WTC11 (cell line): ENCODE measurements at regions not wholly inside any gene's neighbourhood (a gene's known extent, or its start where the extent isn't known, plus 50 kb on each side); places are given as distances from the start of the nearest gene placed in this dataset.
A peak's percentile ranks its signal among the peaks of the same experiment; 100 is the strongest.

Source experiments
- ATAC-seq: fragments of 200-7000 bp; cut with Tn5 transposase; 2 replicates; pipeline ENCODE4 v1.10.0; 2021; ENCODE audit warnings: mild to moderate bottlenecking, moderate library complexity
- CTCF ChIA-PET: fragments of 300-600 bp; sonication (Branson Sonifier 250); formaldehyde crosslinking; loops from one replicate; lab custom pipeline; 2021; ENCODE audit warnings: antibody characterized with exemption; lab: Charles Lee
- POLR2A ChIA-PET: fragments of 350-600 bp; sonication (Branson Sonifier 250); formaldehyde crosslinking; loops from one replicate; lab custom pipeline; 2021; ENCODE audit warnings: antibody characterized with exemption; lab: Charles Lee
- DNase-seq: peaks from one replicate; pipeline ENCODE4 v3.0.0; 2021; ENCODE audit warnings: low spot score
- H3K27ac Mint-ChIP-seq: 2 replicates; pipeline ENCODE4 v1.8.0; 2021; ENCODE audit warnings: mixed read lengths
- H3K27me3 Mint-ChIP-seq: 2 replicates; pipeline ENCODE4 v1.8.0; 2021; ENCODE audit warnings: low read depth, mild to moderate bottlenecking, moderate library complexity, mixed read lengths
- H3K36me3 Mint-ChIP-seq: 2 replicates; pipeline ENCODE4 v1.8.0; 2021; ENCODE audit warnings: mixed read lengths
- H3K4me1 Mint-ChIP-seq: 2 replicates; pipeline ENCODE4 v1.8.0; 2022; ENCODE audit warnings: mixed read lengths
- H3K4me3 Mint-ChIP-seq: 2 replicates; pipeline ENCODE4 v1.8.0; 2021; ENCODE audit warnings: mild to moderate bottlenecking, moderate library complexity, mixed read lengths
- H3K9me3 Mint-ChIP-seq: 2 replicates; pipeline ENCODE4 v1.8.0; 2021; ENCODE audit warnings: mixed read lengths
- CREM ChIP-seq: sonication (generic); formaldehyde crosslinking; IDR thresholded peaks from 2 replicates; pipeline ENCODE4 v1.8.1; 2022; ENCODE audit warnings: mild to moderate bottlenecking, missing genetic modification reagents, moderate library complexity
- ESRRA ChIP-seq: sonication (generic); formaldehyde crosslinking; IDR thresholded peaks from 2 replicates; pipeline ENCODE4 v1.8.1; 2022; ENCODE audit warnings: mild to moderate bottlenecking, missing genetic modification reagents, borderline replicate concordance
- FOXP1 ChIP-seq: sonication (generic); formaldehyde crosslinking; IDR thresholded peaks from 2 replicates; pipeline ENCODE4 v1.8.0; 2022; ENCODE audit warnings: missing genetic modification reagents, mild to moderate bottlenecking, moderate library complexity, borderline replicate concordance
- GABPB1 ChIP-seq: sonication (generic); formaldehyde crosslinking; IDR thresholded peaks from 2 replicates; pipeline ENCODE4 v1.8.1; 2023; ENCODE audit warnings: mild to moderate bottlenecking, missing genetic modification reagents
- GTF2I ChIP-seq: fragments of 250-450 bp; sonication (Bioruptor Pico); conservative IDR thresholded peaks from 2 replicates; pipeline ENCODE4 v1.4.0; 2021; ENCODE audit warnings: mild to moderate bottlenecking
- IRF2 ChIP-seq: sonication (generic); formaldehyde crosslinking; IDR thresholded peaks from 2 replicates; pipeline ENCODE4 v1.8.0; 2022; ENCODE audit warnings: low read depth, missing genetic modification reagents, borderline replicate concordance
- JAZF1 ChIP-seq: fragments of 250-450 bp; sonication (Bioruptor Pico); IDR thresholded peaks from 2 replicates; pipeline ENCODE4 v1.9.0; 2021; ENCODE audit warnings: moderate library complexity, mild to moderate bottlenecking, inconsistent platforms
- MYBL2 ChIP-seq: sonication (generic); formaldehyde crosslinking; IDR thresholded peaks from 2 replicates; pipeline ENCODE4 v1.8.1; 2023; ENCODE audit warnings: mild to moderate bottlenecking, moderate library complexity, missing genetic modification reagents
- NFATC4 ChIP-seq: fragments of 250-450 bp; sonication (Bioruptor Pico); IDR thresholded peaks from 2 replicates; pipeline ENCODE4 v1.9.0; 2021; ENCODE audit warnings: mild to moderate bottlenecking
- RELA ChIP-seq: sonication (generic); formaldehyde crosslinking; IDR thresholded peaks from 2 replicates; pipeline ENCODE4 v1.8.1; 2022; ENCODE audit warnings: missing genetic modification reagents, mild to moderate bottlenecking, borderline replicate concordance
- SP1 ChIP-seq: sonication (generic); formaldehyde crosslinking; conservative IDR thresholded peaks from 2 replicates; pipeline ENCODE4 v1.8.1; 2022; ENCODE audit warnings: missing genetic modification reagents
- TEAD4 ChIP-seq: sonication (generic); formaldehyde crosslinking; IDR thresholded peaks from 2 replicates; pipeline ENCODE4 v1.8.0; 2022; ENCODE audit warnings: mild to moderate bottlenecking, missing genetic modification reagents
- ZNF317 ChIP-seq: sonication (generic); formaldehyde crosslinking; IDR thresholded peaks from 2 replicates; pipeline ENCODE4 v1.8.1; 2023; ENCODE audit warnings: low read depth, mild to moderate bottlenecking, moderate library complexity, missing genetic modification reagents, borderline replicate concordance
- ZNF396 ChIP-seq: fragments of 250-450 bp; sonication (Bioruptor Pico); IDR thresholded peaks from 2 replicates; pipeline ENCODE4 v1.8.0; 2021; ENCODE audit warnings: mild to moderate bottlenecking, moderate library complexity, borderline replicate concordance
- TF ChIP-seq, protein P1 (sequence below): sonication (generic); formaldehyde crosslinking; IDR thresholded peaks from 2 replicates; pipeline ENCODE4 v1.8.0; 2023; ENCODE audit warnings: missing genetic modification reagents
- TF ChIP-seq, protein P2 (sequence below): sonication (generic); formaldehyde crosslinking; IDR thresholded peaks from 2 replicates; pipeline ENCODE4 v1.8.1; 2022; ENCODE audit warnings: low read depth, missing genetic modification reagents, borderline replicate concordance
- TF ChIP-seq, protein P3 (sequence below): sonication (generic); formaldehyde crosslinking; IDR thresholded peaks from 2 replicates; pipeline ENCODE4 v1.8.1; 2023; ENCODE audit warnings: mild to moderate bottlenecking, missing genetic modification reagents, moderate library complexity
- TF ChIP-seq, protein P4 (sequence below): fragments of 200-600 bp; IDR thresholded peaks from 2 replicates; pipeline ENCODE4 v1.8.0; 2022; ENCODE audit warnings: antibody characterized with exemption
- TF ChIP-seq, protein P5 (sequence below): sonication (generic); formaldehyde crosslinking; IDR thresholded peaks from 2 replicates; pipeline ENCODE4 v1.8.1; 2023; ENCODE audit warnings: mild to moderate bottlenecking, missing genetic modification reagents
- TF ChIP-seq, protein P6 (sequence below): sonication (generic); formaldehyde crosslinking; IDR thresholded peaks from 2 replicates; pipeline ENCODE4 v1.8.1; 2023; ENCODE audit warnings: mild to moderate bottlenecking, moderate library complexity, missing genetic modification reagents
- TF ChIP-seq, protein P7 (sequence below): sonication (generic); formaldehyde crosslinking; IDR thresholded peaks from 2 replicates; pipeline ENCODE4 v1.8.0; 2023; ENCODE audit warnings: missing genetic modification reagents, mild to moderate bottlenecking, borderline replicate concordance

DNA sequence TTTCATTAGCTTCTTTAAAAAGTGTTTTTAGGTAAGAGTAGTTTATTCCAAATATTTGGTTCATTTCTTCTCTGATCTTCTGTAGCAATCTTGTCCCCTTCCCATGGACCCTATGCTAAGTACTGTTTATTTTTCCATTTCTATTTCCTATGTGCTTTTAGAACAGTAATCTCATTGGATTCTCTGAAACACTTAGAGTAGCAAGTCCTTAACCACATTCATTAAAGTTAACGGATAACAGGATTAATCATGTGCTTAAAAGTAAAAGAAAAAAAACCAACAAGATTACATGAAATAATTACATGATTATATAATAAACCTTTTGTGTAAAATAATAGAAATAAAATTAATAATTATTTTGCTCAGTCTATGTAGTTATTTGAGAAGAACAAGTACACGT, 929.7 kb downstream of the C4orf33 start (continued):
- no peak for TF ChIP-seq IRF2 (CRISPR knock-in tag)
- TF ChIP-seq, protein P1, sequence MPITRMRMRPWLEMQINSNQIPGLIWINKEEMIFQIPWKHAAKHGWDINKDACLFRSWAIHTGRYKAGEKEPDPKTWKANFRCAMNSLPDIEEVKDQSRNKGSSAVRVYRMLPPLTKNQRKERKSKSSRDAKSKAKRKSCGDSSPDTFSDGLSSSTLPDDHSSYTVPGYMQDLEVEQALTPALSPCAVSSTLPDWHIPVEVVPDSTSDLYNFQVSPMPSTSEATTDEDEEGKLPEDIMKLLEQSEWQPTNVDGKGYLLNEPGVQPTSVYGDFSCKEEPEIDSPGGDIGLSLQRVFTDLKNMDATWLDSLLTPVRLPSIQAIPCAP: no peak
- no peak for TF ChIP-seq ZNF396 (CRISPR knock-in tag)
- TF ChIP-seq, all 79 proteins: peak for 0

DNA sequence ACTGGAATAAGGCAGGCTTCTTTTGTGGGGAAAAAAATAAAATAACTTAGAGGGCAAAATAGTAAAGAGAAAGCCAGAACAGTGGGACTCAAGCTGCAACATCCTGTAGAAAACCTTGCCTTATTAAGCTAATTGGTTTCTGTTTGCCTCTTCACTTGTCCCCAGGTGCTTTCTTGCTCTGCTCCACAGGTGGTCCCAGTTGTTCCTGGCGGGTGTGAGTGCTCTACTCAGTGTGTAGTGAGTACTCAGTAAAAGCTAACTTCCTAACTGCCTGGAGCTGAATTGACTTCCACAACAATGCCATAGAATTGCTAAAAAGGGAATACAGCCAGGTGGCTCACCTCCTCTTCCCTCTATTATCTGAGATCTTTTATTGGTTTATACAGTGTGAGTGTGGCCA, 930.2 kb downstream of the C4orf33 start:
- DNase-seq (peak; percentile 93), ATAC-seq (peak; percentile 91)
- Mint-ChIP-seq H3K4me1 (peaks cover 82% of the 10 kb centered on the region), H3K27ac (peak overlapping the region; percentile 99), H3K27me3 (no peaks in the 10 kb centered on the region; the same call in 1 of the 2 replicates), H3K4me3 (no peak overlapping the region), H3K36me3 (no peaks in the 10 kb centered on the region), H3K9me3 (no peaks in the 10 kb centered on the region)
- CTCF ChIA-PET: no interaction called here
- POLR2A ChIA-PET: interaction anchor here (1.0 kb wide), 1 partner anchor 94 kb away, joined by 3 read pairs; no protein-coding TSS in a partner anchor
- TF ChIP-seq FOXP1 (CRISPR knock-in tag) (no peak; the same call in 1 of the 2 replicates), JAZF1 (CRISPR knock-in tag) (no peak), MYBL2 (CRISPR knock-in tag) (no peak), SP1 (CRISPR knock-in tag) (peak; percentile 74), ESRRA (CRISPR knock-in tag) (no peak), GTF2I (CRISPR knock-in tag) (no peak), GABPB1 (no peak), RELA (no peak), NFATC4 (CRISPR knock-in tag) (peak; percentile 87), CREM (CRISPR knock-in tag) (0 out of 2 replicates have a peak, but pooled peaks have one; percentile 29), TEAD4 (CRISPR knock-in tag) (no peak), ZNF317 (no peak)
- TF ChIP-seq, protein P2, sequence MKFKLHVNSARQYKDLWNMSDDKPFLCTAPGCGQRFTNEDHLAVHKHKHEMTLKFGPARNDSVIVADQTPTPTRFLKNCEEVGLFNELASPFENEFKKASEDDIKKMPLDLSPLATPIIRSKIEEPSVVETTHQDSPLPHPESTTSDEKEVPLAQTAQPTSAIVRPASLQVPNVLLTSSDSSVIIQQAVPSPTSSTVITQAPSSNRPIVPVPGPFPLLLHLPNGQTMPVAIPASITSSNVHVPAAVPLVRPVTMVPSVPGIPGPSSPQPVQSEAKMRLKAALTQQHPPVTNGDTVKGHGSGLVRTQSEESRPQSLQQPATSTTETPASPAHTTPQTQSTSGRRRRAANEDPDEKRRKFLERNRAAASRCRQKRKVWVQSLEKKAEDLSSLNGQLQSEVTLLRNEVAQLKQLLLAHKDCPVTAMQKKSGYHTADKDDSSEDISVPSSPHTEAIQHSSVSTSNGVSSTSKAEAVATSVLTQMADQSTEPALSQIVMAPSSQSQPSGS (CRISPR knock-in tag): no peak
- TF ChIP-seq, protein P3, sequence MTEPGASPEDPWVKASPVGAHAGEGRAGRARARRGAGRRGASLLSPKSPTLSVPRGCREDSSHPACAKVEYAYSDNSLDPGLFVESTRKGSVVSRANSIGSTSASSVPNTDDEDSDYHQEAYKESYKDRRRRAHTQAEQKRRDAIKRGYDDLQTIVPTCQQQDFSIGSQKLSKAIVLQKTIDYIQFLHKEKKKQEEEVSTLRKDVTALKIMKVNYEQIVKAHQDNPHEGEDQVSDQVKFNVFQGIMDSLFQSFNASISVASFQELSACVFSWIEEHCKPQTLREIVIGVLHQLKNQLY (CRISPR knock-in tag): no peak
- TF ChIP-seq, protein P4, sequence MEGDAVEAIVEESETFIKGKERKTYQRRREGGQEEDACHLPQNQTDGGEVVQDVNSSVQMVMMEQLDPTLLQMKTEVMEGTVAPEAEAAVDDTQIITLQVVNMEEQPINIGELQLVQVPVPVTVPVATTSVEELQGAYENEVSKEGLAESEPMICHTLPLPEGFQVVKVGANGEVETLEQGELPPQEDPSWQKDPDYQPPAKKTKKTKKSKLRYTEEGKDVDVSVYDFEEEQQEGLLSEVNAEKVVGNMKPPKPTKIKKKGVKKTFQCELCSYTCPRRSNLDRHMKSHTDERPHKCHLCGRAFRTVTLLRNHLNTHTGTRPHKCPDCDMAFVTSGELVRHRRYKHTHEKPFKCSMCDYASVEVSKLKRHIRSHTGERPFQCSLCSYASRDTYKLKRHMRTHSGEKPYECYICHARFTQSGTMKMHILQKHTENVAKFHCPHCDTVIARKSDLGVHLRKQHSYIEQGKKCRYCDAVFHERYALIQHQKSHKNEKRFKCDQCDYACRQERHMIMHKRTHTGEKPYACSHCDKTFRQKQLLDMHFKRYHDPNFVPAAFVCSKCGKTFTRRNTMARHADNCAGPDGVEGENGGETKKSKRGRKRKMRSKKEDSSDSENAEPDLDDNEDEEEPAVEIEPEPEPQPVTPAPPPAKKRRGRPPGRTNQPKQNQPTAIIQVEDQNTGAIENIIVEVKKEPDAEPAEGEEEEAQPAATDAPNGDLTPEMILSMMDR: no peak
- TF ChIP-seq, protein P5, sequence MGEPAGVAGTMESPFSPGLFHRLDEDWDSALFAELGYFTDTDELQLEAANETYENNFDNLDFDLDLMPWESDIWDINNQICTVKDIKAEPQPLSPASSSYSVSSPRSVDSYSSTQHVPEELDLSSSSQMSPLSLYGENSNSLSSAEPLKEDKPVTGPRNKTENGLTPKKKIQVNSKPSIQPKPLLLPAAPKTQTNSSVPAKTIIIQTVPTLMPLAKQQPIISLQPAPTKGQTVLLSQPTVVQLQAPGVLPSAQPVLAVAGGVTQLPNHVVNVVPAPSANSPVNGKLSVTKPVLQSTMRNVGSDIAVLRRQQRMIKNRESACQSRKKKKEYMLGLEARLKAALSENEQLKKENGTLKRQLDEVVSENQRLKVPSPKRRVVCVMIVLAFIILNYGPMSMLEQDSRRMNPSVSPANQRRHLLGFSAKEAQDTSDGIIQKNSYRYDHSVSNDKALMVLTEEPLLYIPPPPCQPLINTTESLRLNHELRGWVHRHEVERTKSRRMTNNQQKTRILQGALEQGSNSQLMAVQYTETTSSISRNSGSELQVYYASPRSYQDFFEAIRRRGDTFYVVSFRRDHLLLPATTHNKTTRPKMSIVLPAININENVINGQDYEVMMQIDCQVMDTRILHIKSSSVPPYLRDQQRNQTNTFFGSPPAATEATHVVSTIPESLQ (CRISPR knock-in tag): no peak
- TF ChIP-seq, protein P1: no peak
- TF ChIP-seq, protein P6, sequence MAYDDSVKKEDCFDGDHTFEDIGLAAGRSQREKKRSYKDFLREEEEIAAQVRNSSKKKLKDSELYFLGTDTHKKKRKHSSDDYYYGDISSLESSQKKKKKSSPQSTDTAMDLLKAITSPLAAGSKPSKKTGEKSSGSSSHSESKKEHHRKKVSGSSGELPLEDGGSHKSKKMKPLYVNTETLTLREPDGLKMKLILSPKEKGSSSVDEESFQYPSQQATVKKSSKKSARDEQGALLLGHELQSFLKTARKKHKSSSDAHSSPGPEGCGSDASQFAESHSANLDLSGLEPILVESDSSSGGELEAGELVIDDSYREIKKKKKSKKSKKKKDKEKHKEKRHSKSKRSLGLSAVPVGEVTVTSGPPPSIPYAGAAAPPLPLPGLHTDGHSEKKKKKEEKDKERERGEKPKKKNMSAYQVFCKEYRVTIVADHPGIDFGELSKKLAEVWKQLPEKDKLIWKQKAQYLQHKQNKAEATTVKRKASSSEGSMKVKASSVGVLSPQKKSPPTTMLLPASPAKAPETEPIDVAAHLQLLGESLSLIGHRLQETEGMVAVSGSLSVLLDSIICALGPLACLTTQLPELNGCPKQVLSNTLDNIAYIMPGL: no peak
- TF ChIP-seq, protein P7, sequence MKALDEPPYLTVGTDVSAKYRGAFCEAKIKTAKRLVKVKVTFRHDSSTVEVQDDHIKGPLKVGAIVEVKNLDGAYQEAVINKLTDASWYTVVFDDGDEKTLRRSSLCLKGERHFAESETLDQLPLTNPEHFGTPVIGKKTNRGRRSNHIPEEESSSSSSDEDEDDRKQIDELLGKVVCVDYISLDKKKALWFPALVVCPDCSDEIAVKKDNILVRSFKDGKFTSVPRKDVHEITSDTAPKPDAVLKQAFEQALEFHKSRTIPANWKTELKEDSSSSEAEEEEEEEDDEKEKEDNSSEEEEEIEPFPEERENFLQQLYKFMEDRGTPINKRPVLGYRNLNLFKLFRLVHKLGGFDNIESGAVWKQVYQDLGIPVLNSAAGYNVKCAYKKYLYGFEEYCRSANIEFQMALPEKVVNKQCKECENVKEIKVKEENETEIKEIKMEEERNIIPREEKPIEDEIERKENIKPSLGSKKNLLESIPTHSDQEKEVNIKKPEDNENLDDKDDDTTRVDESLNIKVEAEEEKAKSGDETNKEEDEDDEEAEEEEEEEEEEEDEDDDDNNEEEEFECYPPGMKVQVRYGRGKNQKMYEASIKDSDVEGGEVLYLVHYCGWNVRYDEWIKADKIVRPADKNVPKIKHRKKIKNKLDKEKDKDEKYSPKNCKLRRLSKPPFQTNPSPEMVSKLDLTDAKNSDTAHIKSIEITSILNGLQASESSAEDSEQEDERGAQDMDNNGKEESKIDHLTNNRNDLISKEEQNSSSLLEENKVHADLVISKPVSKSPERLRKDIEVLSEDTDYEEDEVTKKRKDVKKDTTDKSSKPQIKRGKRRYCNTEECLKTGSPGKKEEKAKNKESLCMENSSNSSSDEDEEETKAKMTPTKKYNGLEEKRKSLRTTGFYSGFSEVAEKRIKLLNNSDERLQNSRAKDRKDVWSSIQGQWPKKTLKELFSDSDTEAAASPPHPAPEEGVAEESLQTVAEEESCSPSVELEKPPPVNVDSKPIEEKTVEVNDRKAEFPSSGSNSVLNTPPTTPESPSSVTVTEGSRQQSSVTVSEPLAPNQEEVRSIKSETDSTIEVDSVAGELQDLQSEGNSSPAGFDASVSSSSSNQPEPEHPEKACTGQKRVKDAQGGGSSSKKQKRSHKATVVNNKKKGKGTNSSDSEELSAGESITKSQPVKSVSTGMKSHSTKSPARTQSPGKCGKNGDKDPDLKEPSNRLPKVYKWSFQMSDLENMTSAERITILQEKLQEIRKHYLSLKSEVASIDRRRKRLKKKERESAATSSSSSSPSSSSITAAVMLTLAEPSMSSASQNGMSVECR (CRISPR knock-in tag): no peak
